Panc1 (cell line): ENCODE measurements at regions not wholly inside any gene's neighbourhood (a gene's known extent, or its start where the extent isn't known, plus 50 kb on each side); places are given as distances from the start of the nearest gene placed in this dataset.

Experiments used
- ATAC-seq: fragments of 200-7000 bp; cut with Tn5 transposase; 2 replicates; pipeline ENCODE4 v1.9.1; 2020; ENCODE audit warnings: mild to moderate bottlenecking, moderate library complexity
- BruUV-seq: library from RNA; stranded (reverse); fragments of 400-500 nt; replicated peaks from 2 replicates; lab custom pipeline; 2021; lab: Mats Ljungman, UMichigan
- CTCF ChIA-PET: fragments of 300-600 bp; sonication (Branson Sonifier 250); formaldehyde crosslinking; loops from one replicate; lab custom pipeline; 2022; ENCODE audit warnings: antibody characterized with exemption; lab: Charles Lee
- POLR2A ChIA-PET: fragments of 300-600 bp; sonication (Branson Sonifier 250); formaldehyde crosslinking; loops from one replicate; lab custom pipeline; 2022; ENCODE audit warnings: antibody characterized with exemption; lab: Charles Lee
- DNase-seq: peaks from one replicate; pipeline ENCODE4 v3.0.0-alpha.2; 2010; ENCODE audit warnings: low read depth, low spot score
- H3K27ac ChIP-seq: 2 replicates; pipeline ENCODE4 v1.5.1; 2011; ENCODE audit warnings: mild to moderate bottlenecking, low read length, inconsistent platforms
- H3K27me3 ChIP-seq: fragments of 200-500 bp; sonication (Bioruptor generic); 2 replicates; pipeline ENCODE4 v1.6.0; 2014; ENCODE audit warnings: low read length, inconsistent platforms; ENCODE audit not compliant: control insufficient read depth, insufficient read depth
- H3K36me3 ChIP-seq: fragments of 200-500 bp; sonication (Bioruptor generic); 2 replicates; pipeline ENCODE4 v1.5.1; 2014; ENCODE audit warnings: inconsistent platforms, mild to moderate bottlenecking, low read length, moderate library complexity; ENCODE audit not compliant: control insufficient read depth, insufficient read depth
- H3K4me1 ChIP-seq: 2 replicates; pipeline ENCODE4 v1.5.1; 2011; ENCODE audit warnings: inconsistent platforms, mild to moderate bottlenecking, low read length, moderate library complexity; ENCODE audit not compliant: control insufficient read depth, insufficient read depth
- H3K4me3 ChIP-seq, 2 experiments: 2 replicates each; pipeline ENCODE4 v1.5.1; 2011 to 2012; ENCODE audit warnings: low read depth in 2 of 2, low read length in 2 of 2, mild to moderate bottlenecking in 2 of 2, inconsistent platforms in 1 of 2, moderate library complexity in 1 of 2
- H3K9me3 ChIP-seq: fragments of 200-500 bp; sonication (Bioruptor generic); 2 replicates; pipeline ENCODE4 v1.5.1; 2014; ENCODE audit warnings: low read depth, mild to moderate bottlenecking, inconsistent platforms, low read length, moderate library complexity; ENCODE audit not compliant: control insufficient read depth, insufficient read depth
- POLR2AphosphoS5 ChIP-seq: IDR thresholded peaks from 2 replicates; pipeline ENCODE4 v1.6.1; 2012; ENCODE audit warnings: mild to moderate bottlenecking, low read depth, low read length, moderate library complexity
- SIN3A ChIP-seq: IDR thresholded peaks from 2 replicates; pipeline ENCODE4 v1.6.1; 2012; ENCODE audit warnings: low read depth, mild to moderate bottlenecking, low read length, moderate library complexity, borderline replicate concordance; ENCODE audit not compliant: insufficient read depth
- TCF7L2 ChIP-seq: IDR thresholded peaks from 2 replicates; pipeline ENCODE4 v1.6.1; 2011; ENCODE audit warnings: mild to moderate bottlenecking, low read depth, low read length, inconsistent platforms
- in situ Hi-C: cut with HindIII; loops from 2 replicates; pipeline ENCODE4 v1.10.0; 2016; ENCODE audit warnings: low sequenced_read_pairs, low pct_unique_long_range_greater_than_20kb
- intact Hi-C: fragments of 100-400 bp; cut with micrococcal nuclease; formaldehyde crosslinking; loops from one replicate; pipeline ENCODE4 v1.10.0; 2022; ENCODE audit not compliant: unreplicated experiment
- TF ChIP-seq, protein P1 (sequence below), 2 experiments: IDR thresholded peaks; 2 replicates each; pipeline ENCODE4 v1.6.1; 2011 to 2012; ENCODE audit warnings: low read depth in 2 of 2, control low read depth in 1 of 2, low read length in 1 of 2, mild to moderate bottlenecking in 1 of 2, moderate library complexity in 1 of 2; ENCODE audit not compliant: insufficient read depth in 1 of 2
- TF ChIP-seq, protein P2 (sequence below): fragments of 450-650 bp; IDR thresholded peaks from 2 replicates; pipeline ENCODE4 v1.5.1; 2017; ENCODE audit warnings: mild to moderate bottlenecking

DNA sequence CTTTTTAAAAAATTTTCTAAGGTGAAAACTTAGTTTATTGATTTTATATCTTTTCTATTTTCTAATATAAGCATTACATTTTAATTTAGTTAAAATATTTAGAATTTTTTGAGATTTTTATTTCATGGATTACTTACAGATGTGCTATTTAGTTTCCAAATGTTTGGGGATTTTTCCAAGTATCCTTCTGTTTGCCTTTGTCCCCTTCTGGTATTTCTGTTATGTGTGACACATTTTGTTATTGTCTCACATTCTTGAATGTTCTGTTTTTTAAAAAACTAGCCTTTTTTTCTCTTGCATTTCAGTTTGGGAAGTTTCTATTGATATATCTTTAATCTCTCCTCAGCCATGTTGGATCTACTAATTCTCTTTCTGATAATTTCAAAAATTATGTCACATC is 234.9 kb downstream of the FAM170A start:
- BruUV-seq = no TSS peak
- H3K9me3 ChIP-seq = 0 out of 2 replicates have a peak, but pooled peaks cover 4% of the 10 kb centered on the region
- H3K36me3 ChIP-seq = no peaks in the 10 kb centered on the region
- H3K4me3 ChIP-seq = no peak overlapping the region
- H3K4me1 ChIP-seq = no peaks in the 10 kb centered on the region
- no peaks in the 10 kb centered on the region for H3K27me3 ChIP-seq
- ATAC-seq (no peak), DNase-seq (no peak)
- POLR2A ChIA-PET = no interaction called here
- no peak overlapping the region for H3K27ac ChIP-seq
- intact Hi-C loops (no loop called here), in situ Hi-C loops (no loop called here)
- CTCF ChIA-PET = no interaction called here
- TF ChIP-seq POLR2AphosphoS5 = no peak
- TF ChIP-seq, protein P1, sequence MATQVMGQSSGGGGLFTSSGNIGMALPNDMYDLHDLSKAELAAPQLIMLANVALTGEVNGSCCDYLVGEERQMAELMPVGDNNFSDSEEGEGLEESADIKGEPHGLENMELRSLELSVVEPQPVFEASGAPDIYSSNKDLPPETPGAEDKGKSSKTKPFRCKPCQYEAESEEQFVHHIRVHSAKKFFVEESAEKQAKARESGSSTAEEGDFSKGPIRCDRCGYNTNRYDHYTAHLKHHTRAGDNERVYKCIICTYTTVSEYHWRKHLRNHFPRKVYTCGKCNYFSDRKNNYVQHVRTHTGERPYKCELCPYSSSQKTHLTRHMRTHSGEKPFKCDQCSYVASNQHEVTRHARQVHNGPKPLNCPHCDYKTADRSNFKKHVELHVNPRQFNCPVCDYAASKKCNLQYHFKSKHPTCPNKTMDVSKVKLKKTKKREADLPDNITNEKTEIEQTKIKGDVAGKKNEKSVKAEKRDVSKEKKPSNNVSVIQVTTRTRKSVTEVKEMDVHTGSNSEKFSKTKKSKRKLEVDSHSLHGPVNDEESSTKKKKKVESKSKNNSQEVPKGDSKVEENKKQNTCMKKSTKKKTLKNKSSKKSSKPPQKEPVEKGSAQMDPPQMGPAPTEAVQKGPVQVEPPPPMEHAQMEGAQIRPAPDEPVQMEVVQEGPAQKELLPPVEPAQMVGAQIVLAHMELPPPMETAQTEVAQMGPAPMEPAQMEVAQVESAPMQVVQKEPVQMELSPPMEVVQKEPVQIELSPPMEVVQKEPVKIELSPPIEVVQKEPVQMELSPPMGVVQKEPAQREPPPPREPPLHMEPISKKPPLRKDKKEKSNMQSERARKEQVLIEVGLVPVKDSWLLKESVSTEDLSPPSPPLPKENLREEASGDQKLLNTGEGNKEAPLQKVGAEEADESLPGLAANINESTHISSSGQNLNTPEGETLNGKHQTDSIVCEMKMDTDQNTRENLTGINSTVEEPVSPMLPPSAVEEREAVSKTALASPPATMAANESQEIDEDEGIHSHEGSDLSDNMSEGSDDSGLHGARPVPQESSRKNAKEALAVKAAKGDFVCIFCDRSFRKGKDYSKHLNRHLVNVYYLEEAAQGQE (IDR thresholded peaks at IDR 0.05; ENCODE audit: insufficient read depth in 1 of 2, low read depth in 2 of 2, low read length in 1 of 2) = no peak
- TF ChIP-seq TCF7L2 = no peak
- TF ChIP-seq SIN3A = no peak
- TF ChIP-seq, protein P2, sequence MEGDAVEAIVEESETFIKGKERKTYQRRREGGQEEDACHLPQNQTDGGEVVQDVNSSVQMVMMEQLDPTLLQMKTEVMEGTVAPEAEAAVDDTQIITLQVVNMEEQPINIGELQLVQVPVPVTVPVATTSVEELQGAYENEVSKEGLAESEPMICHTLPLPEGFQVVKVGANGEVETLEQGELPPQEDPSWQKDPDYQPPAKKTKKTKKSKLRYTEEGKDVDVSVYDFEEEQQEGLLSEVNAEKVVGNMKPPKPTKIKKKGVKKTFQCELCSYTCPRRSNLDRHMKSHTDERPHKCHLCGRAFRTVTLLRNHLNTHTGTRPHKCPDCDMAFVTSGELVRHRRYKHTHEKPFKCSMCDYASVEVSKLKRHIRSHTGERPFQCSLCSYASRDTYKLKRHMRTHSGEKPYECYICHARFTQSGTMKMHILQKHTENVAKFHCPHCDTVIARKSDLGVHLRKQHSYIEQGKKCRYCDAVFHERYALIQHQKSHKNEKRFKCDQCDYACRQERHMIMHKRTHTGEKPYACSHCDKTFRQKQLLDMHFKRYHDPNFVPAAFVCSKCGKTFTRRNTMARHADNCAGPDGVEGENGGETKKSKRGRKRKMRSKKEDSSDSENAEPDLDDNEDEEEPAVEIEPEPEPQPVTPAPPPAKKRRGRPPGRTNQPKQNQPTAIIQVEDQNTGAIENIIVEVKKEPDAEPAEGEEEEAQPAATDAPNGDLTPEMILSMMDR = no peak

DNA sequence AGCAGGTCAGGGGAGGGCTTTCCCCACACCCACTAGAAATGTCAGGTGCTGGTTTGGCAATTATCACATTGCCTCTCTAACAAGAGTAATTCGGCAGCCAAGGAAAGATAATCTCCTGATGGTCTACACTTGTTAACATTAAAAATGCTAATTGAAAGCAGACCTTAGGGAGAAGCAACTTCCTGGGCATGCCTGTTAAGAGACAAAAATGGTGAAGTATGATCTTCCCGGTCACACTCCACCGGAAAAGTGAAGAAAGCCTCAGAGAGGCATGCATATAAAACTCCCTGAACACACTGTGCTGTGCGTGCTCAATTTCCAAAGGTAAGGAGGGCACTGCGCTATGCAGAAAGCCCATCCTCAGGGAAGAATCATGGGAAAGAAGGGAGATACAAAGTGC is 244.3 kb downstream of the FAM170A start:
- H3K9me3 ChIP-seq = no peaks in the 10 kb centered on the region
- DNase-seq = no peak
- ChIA-PET POLR2A (no interaction called here), CTCF (no interaction called here)
- H3K4me3 ChIP-seq = no peak overlapping the region
- H3K27me3 ChIP-seq = no peaks in the 10 kb centered on the region
- TF ChIP-seq POLR2AphosphoS5 (no peak), SIN3A (no peak), TCF7L2 (no peak)
- TF ChIP-seq, protein P2 = no peak
- TF ChIP-seq, protein P1 (IDR thresholded peaks at IDR 0.05; ENCODE audit: insufficient read depth in 1 of 2, low read depth in 2 of 2, low read length in 1 of 2) = no peak
- in situ Hi-C loops (no loop called here), intact Hi-C loops (no loop called here)
- ATAC-seq = no peak
- no peak overlapping the region for H3K27ac ChIP-seq
- no TSS peak for BruUV-seq
- no peaks in the 10 kb centered on the region for H3K4me1 ChIP-seq
- no peaks in the 10 kb centered on the region for H3K36me3 ChIP-seq
